Erythroblast (primary cell): ENCODE measurements at regions not wholly inside any gene's neighbourhood (a gene's known extent, or its start where the extent isn't known, plus 50 kb on each side); places are given as distances from the start of the nearest gene placed in this dataset.

ENCODE experiments used
- GATA1 ChIP-seq: IDR thresholded peaks from 2 replicates; pipeline ENCODE4 v1.6.1; 2011; ENCODE audit warnings: low read depth, mild to moderate bottlenecking, control low read depth, low read length, moderate library complexity
- POLR2A ChIP-seq: IDR thresholded peaks from 2 replicates; pipeline ENCODE4 v1.6.1; 2011; ENCODE audit warnings: mild to moderate bottlenecking, low read length

GRCh38 chr3:35883929-35884328 lies 244.6 kb downstream of the ARPP21 start:
- TF ChIP-seq POLR2A (no peak), GATA1 (no peak)
